ENCODE measurements at regions not wholly inside any gene's neighbourhood (a gene's known extent, or its start where the extent isn't known, plus 50 kb on each side); places are given as distances from the start of the nearest gene placed in this dataset.

DNA sequence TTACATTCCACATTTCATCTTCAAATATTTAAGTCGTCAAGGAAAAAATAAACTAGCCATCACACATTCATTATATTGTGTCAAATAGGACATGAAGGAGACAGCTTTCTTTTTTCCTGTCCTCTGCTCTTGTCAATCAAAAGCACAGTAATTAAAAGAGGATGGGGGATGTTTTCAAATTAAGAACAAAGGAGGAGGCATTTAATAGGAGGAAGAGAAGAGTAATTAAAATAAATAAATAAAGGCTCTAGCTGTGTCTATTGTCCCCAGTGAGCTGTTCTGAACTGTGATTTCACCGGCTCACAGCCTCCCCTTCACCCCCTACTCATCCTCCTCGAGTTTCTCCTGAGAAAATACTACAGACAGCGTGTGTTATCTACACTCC, 1377.1 kb upstream of the PIK3C3 start:
- Mint-ChIP-seq H3K4me1 (peaks cover 15% of the 10 kb centered on the region), H3K4me3 (no peak overlapping the region), H3K36me3 (ENCODE audit: low read depth) (no peaks in the 10 kb centered on the region), H3K9me3 (no peaks in the 10 kb centered on the region), H3K27me3 (ENCODE audit: insufficient read depth) (no peaks in the 10 kb centered on the region), H3K27ac (no peak overlapping the region)
- Histone ChIP-seq H3K4me3 (ENCODE audit: low read length) (no peak overlapping the region), H3K36me3 (ENCODE audit: control insufficient read depth, insufficient read depth, low read length) (no peaks in the 10 kb centered on the region), H3K9me3 (ENCODE audit: control insufficient read depth, low read length) (no peaks in the 10 kb centered on the region), H3K4me1 (ENCODE audit: control insufficient read depth, insufficient read depth, low read length) (peaks cover 6% of the 10 kb centered on the region), H3K27ac (ENCODE audit: low read depth, low read length) (peak overlapping the region; percentile 95), H3K27me3 (ENCODE audit: control insufficient read depth, insufficient read depth, low read length, poor library complexity, severe bottlenecking) (no peaks in the 10 kb centered on the region), H3K9ac (ENCODE audit: extremely low read depth, low read length, poor library complexity, severe bottlenecking) (no peak overlapping the region)
- TF ChIP-seq, protein P1, sequence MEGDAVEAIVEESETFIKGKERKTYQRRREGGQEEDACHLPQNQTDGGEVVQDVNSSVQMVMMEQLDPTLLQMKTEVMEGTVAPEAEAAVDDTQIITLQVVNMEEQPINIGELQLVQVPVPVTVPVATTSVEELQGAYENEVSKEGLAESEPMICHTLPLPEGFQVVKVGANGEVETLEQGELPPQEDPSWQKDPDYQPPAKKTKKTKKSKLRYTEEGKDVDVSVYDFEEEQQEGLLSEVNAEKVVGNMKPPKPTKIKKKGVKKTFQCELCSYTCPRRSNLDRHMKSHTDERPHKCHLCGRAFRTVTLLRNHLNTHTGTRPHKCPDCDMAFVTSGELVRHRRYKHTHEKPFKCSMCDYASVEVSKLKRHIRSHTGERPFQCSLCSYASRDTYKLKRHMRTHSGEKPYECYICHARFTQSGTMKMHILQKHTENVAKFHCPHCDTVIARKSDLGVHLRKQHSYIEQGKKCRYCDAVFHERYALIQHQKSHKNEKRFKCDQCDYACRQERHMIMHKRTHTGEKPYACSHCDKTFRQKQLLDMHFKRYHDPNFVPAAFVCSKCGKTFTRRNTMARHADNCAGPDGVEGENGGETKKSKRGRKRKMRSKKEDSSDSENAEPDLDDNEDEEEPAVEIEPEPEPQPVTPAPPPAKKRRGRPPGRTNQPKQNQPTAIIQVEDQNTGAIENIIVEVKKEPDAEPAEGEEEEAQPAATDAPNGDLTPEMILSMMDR (conservative IDR thresholded peaks at IDR 0.05), result no peak
- 78% methylated on average over 3 of the region's 4 CpGs; no CpG with 5 or more reads in 1 of the 2 experiments for WGBS, 2 experiments (ENCODE audit: insufficient coverage in 1 of 2, insufficient read length in 1 of 2)
- no peak for DNase-seq

DNA sequence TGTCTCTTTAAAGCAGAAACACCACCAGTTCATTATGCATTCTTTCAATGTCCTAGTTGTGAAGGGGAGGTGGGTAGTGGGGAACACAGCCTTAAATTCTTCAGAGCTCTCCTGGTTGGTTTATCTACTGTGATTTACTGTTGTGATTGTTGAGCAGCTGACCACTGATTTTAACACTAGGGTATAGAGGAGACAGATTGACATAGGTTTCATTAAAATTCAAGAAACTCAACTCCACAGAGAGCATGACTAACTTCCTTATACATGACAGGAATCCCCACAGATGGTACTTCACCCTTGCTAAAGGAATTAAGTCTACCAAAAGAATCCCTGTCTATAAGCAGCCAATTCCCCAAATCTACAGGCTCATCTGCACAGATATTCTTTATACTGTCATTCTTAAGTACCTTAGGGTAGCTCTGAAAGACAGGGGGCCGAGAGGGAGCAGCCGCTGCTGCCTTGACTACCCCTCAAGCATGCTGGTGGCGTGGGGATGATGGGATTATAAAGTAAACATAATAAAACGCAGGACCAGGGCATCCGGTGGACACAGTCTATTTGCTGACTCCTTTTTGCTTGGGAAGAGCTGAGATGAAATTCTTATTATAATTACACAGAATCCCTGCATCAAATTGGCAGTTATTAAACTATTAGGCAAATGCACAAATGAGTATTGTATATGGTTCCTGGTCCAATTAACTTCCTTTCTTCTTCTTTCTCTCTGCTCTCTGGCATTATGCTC, 1377.6 kb upstream of the PIK3C3 start:
- Mint-ChIP-seq H3K27me3 (ENCODE audit: insufficient read depth) (no peaks in the 10 kb centered on the region), H3K27ac (no peak overlapping the region), H3K4me1 (peaks cover 15% of the 10 kb centered on the region), H3K4me3 (no peak overlapping the region), H3K36me3 (ENCODE audit: low read depth) (no peaks in the 10 kb centered on the region), H3K9me3 (no peaks in the 10 kb centered on the region)
- no peak for DNase-seq
- WGBS, 2 experiments (ENCODE audit: insufficient coverage in 1 of 2, insufficient read length in 1 of 2), result 91% methylated on average over 5 of the region's 5 CpGs; no CpG with 5 or more reads in 1 of the 2 experiments
- TF ChIP-seq, protein P1 (conservative IDR thresholded peaks at IDR 0.05), result no peak
- Histone ChIP-seq H3K9ac (ENCODE audit: extremely low read depth, low read length, poor library complexity, severe bottlenecking) (no peak overlapping the region), H3K36me3 (ENCODE audit: control insufficient read depth, insufficient read depth, low read length) (no peaks in the 10 kb centered on the region), H3K27ac (ENCODE audit: low read depth, low read length) (peak overlapping the region; percentile 95), H3K4me1 (ENCODE audit: control insufficient read depth, insufficient read depth, low read length) (peaks cover 6% of the 10 kb centered on the region), H3K27me3 (ENCODE audit: control insufficient read depth, insufficient read depth, low read length, poor library complexity, severe bottlenecking) (no peaks in the 10 kb centered on the region), H3K9me3 (ENCODE audit: control insufficient read depth, low read length) (no peaks in the 10 kb centered on the region), H3K4me3 (ENCODE audit: low read length) (no peak overlapping the region)

DNA sequence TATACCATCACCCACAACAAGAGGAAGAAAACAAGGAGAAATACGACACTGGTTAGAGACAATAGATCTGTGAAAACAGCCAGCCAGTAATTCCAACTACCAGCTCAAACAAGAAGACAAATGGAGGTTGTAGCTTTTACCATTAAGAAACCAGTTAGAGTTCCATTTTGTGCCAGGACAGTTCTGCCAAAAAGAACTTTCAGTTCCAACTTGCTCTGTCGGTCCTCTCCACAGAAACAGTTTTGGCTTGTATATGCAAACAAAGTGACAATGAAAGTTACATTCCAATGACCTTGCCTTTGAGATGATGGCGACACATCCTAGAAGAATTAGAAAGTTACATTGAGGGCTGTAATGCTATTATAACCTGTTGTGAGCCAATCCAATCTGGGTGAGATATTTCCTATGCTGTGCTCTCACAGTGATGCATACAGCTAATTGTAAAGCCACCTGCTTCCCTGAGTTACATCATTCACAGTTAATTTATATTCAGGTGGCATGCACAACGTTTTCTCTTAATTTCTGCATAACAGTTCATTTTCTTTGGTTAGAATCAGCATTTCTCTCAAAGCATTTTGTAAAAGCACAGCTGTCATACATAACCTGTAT, 1378.4 kb upstream of the PIK3C3 start:
- Histone ChIP-seq H3K4me3 (ENCODE audit: low read length) (no peak overlapping the region), H3K9ac (ENCODE audit: extremely low read depth, low read length, poor library complexity, severe bottlenecking) (no peak overlapping the region), H3K27me3 (ENCODE audit: control insufficient read depth, insufficient read depth, low read length, poor library complexity, severe bottlenecking) (no peaks in the 10 kb centered on the region), H3K4me1 (ENCODE audit: control insufficient read depth, insufficient read depth, low read length) (peaks cover 6% of the 10 kb centered on the region), H3K36me3 (ENCODE audit: control insufficient read depth, insufficient read depth, low read length) (no peaks in the 10 kb centered on the region), H3K27ac (ENCODE audit: low read depth, low read length) (peak overlapping the region; percentile 95), H3K9me3 (ENCODE audit: control insufficient read depth, low read length) (no peaks in the 10 kb centered on the region)
- no peak for DNase-seq
- TF ChIP-seq, protein P1 (conservative IDR thresholded peaks at IDR 0.05), result no peak
- Mint-ChIP-seq H3K27me3 (ENCODE audit: insufficient read depth) (no peaks in the 10 kb centered on the region), H3K9me3 (no peaks in the 10 kb centered on the region), H3K4me1 (peaks cover 12% of the 10 kb centered on the region), H3K27ac (no peak overlapping the region), H3K4me3 (no peak overlapping the region), H3K36me3 (ENCODE audit: low read depth) (no peaks in the 10 kb centered on the region)
- 43 to 63% methylated on average over 3 to 4 of the region's 4 CpGs for WGBS, 2 experiments (ENCODE audit: insufficient coverage in 1 of 2, insufficient read length in 1 of 2)

Measured in endodermal cell (in vitro differentiated cells).